ENCODE measurements at regions not wholly inside any gene's neighbourhood (a gene's known extent, or its start where the extent isn't known, plus 50 kb on each side); places are given as distances from the start of the nearest gene placed in this dataset.
"Not testable (repeated sequence)": the region's sequence is repeated elsewhere in the genome, so short reads cannot be mapped to it uniquely, and the experiment has no call there.

GRCh38 chr6:85191656-85192055 lies 258.2 kb upstream of the NT5E start:
- no peak for DNase-seq

DNA sequence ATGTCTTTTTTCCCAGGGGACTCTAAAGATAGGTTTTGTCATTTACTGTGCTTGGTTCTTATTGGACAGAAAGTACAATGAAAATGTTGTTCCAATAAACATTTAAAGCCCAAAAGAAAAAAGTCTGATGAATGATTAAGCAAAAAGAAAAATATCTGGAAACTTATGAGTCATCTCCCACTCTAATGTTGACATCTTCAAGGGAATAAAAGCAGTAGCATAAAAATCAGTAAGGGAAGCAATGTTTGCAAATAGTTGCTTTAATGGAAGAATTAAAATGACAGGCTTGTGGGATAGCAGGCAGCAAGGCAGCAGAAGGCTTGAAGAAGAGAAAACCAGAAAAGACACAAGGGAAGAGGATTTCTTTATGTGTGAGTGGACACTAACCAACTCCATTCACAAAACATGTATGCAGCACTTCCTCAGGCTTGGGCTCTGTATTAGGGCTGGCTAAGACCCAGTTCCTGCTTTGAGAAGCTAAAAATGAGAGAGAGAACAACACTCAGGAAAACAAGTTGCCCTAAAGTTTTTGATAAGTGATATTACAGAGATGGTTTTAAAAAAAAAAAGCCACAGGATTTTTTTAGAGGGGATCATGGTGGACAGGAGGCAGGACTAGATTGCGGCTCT lies 263.2 kb upstream of the NT5E start:
- DNase-seq: no peak

DNA sequence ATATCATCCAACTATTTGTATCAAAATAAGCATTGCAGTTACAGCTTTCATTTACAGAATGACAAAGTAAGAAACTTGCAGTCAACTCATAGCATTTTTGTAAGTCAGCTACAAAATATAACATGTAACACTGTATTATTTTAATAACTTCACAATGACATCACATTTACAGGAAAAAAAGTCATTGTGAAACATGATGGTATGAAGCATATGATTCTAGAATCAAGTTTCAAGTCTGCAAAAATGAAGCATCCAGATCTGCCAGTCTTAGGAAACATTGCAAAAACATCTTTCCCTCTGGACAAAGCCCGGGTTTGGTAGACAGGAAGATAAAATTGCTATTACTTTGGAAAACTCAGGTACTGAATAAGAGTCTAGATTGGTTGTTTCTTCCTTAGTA lies 263.9 kb upstream of the NT5E start:
- no peak for DNase-seq

DNA sequence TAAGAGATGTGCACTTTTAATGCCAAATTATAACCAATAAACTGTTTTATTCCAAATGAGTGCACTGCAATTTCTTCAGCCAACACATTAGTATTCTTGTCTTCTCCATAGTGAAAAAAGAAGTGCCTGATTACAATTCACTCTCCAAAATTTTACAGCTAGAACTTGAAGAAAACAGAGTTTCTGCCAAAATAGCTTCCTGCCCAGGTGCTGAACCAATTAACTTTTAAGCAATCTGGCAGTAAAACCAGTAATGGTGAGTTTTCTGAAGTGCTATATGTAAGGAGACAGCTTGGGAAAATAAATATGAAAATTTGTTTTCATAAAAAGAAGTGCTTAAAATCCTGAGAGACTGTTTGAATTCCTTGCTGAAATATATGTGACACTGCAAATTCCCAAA lies 266.0 kb upstream of the NT5E start:
- no peak for DNase-seq

DNA sequence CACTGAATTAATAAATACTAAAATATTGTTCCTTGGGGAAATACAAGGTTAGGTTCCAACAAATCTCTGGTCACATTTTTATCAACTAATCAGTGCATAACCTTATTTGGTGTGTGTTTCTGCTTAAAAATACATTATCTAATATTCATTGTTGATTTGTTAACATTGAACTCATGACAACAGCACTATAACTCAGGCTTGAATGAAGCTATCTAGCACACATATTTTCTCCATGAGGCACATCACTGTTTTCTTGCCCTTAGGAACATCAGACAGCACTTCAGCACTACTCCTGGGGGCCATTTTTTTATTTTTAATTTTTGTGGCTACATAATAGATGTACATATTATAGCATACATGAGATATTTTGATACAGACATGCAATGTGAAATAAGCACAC lies 277.2 kb upstream of the NT5E start:
- no peak for DNase-seq

DNA sequence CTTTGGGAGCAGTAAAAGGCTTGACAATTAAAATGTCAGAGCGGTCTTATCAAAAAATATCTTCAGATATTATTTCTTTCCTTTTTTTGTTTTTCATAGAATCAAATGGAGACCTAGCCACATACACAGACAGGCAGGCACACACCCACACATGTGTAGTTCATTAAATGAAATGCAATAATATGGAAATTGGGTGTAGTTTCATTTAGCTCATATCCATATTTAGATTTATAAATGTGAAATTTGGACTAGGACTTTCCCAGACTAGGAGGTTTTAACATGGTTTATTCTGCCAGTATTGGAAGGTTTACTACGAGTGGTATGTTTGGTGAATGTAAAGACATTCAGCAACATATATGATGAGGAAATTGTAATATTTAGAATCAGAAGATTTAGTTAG lies 277.7 kb upstream of the NT5E start:
- no peak for DNase-seq

DNA sequence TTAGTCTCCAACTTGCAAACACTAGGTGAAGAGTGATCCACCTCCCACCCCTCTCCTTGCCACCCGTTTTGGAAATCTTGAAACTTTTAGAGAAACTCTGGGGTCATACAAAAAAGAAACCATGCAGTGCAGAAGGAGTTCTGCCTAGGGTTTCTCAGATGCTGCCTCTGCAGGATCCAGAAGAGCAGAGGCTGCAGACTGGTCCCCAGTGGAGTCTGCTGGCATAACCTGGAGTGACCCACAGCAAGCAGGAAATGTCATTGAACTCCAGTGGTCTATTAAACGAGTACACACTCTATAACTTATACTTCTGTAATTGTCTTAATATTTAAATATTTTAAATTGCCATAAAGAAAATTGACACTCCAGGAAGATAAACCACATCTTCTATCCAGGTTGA lies 280.7 kb upstream of the NT5E start:
- DNase-seq: no peak

- no peak for DNase-seq
Observed at GRCh38 chr6:85168146-85168545, 281.7 kb upstream of the NT5E start.

- no peak for DNase-seq
Observed at GRCh38 chr6:85166114-85166741, 283.7 kb upstream of the NT5E start.

- no peak for DNase-seq
Observed at GRCh38 chr6:85163156-85164080, 286.5 kb upstream of the NT5E start.

- no peak for DNase-seq
Observed at GRCh38 chr6:85157311-85157710, 292.6 kb upstream of the NT5E start.

GRCh38 chr6:85143676-85144075 lies 306.2 kb upstream of the NT5E start:
- no peak for DNase-seq

GRCh38 chr6:85137865-85138264 lies 312.0 kb upstream of the NT5E start:
- no peak for DNase-seq

- no peak for DNase-seq
Observed at GRCh38 chr6:85136310-85136709, 313.6 kb upstream of the NT5E start.

DNA sequence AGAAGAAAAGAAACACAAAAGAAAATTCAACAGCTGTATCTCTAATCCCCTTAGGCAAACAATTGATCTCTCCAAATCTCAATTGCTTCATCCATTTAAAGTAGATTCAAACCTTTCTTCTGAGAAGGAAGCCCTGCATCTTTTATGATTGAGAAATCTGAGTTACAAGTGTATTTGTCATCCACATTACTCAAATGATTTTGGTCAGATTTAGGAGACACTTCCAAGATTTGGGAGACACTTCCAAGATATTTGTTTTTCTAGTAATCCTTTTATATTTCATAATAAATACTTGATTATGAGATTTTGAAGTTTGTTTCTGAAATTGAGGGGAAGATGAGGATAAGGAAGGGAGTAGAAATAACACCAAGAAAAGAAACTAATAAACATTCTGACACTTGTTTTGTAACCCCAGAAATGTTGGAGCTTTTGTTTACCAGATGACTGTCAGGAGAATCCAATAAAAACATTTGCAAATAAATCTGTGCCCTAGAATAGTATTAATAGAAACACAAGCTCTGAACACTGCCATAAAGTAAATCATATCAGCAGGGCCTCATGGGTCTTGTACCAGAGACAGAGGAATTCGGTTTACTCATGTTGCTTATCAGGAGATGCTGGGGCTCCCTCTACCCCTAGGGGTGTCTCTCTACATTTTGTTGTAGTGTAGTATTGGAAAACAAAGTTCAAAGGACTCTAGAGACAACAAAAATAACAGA lies 314.3 kb upstream of the NT5E start:
- DNase-seq: no peak

DNA sequence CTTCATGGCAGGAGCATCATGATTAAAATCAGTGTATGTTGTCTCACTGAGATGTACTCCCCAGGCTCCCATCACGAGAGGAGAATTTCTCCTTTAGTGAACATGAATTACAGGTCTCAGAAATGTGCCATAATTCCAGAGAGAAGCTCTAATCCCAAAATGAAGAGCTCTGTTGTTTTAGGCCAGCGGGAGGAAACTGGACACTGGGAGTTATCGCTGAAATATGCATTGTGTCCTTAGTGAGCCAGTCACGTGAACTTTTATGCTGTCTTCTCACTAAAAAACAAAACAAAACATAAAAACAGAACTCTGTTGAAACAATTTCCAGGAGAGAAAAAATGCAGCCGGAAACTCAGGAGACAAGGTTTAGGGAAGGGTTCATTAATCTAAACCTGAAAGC lies 315.7 kb upstream of the NT5E start:
- no peak for DNase-seq

DNA sequence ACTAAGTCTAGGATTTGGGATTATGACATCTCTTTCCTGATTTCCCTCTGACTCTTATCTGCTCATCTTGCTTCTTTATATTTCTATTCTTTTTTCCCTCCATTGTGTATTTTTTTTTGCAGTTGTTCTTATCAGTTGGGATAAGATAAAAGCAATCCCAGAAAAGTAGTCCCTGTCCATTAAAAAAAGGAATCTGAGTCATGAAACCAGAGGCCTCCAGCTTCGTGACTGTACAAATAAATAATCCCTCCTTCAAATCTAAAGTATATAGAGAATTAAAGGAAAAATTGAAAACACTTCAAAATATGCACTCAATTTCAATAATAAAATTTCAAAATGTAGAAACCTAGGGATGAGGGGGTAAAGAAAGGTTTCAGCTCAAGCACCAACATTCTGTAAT lies 317.8 kb upstream of the NT5E start:
- DNase-seq: no peak

DNA sequence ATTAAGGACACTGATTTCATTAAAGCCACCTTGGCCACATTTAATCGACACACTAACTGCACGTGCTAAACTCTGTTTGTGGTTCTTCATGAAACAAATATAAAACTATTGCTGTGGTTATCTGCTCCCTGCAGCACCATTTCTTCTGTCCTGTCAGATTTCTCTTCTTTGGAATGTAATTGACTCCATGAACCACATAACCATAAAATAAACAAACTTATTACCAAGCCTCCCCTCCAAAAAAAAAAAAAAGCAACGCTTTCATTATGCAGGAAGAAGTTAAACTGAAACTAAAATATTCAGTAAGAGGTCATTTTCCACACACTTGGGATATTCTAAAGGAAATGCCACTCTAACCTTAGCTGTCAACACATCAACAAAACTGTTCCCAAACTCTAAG lies 319.1 kb upstream of the NT5E start:
- DNase-seq: no peak

DNA sequence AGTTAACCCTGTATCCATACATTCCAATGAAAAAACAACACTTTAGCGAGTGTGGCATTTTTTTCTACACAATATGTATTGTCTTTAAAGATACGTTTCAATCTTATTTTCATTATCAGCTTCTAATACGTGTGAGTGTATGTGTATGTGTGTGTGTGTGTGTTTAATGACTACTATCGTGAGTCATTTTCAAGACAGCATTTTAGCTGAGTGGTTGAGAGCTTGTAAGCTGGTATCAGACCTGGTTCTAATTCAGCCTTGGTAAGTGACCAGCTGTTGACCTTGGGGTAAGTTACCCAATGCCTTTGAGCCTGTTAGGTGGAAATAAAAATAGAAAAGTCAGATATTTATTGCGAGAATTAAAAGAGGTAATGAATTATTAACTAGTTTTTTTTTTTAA lies 320.0 kb upstream of the NT5E start:
- no peak for DNase-seq

DNA sequence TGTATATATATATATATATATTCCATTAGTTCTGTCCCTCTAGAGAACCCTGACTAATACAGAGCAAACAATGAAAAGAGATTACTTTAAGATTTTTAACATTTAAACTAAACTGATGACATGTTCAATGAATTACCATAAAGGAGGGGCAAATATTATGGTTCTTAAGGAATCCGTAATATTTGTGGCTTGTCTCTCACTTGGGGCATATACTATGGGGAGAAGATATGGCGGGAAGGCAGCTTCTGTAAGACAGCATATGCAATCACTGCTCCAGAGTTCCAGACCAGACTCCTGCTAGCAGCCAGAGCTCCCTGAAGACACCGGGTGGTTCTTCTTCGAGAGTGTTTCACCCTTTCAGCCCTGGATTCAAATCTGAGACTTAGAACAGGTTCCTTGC lies 321.1 kb upstream of the NT5E start:
- DNase-seq: no peak

DNA sequence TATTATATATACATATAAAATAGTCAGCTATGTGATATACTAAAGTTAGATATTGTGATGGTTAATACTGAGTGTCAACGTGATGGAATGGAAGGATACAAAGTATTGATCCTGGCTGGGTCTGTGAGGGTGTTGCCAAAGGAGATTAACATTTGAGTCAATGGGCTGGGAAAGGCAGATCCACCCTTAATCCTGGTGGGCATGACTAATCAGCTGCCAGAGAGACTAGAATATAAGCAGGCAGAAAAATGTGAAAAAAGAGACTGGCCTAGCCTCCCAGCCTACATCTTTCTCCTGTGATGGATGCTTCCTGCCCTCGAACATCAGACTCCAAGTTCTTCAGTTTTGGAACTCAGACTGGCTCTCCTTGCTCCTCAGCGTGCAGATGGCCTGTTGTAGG lies 321.6 kb upstream of the NT5E start:
- not testable (repeated sequence) for DNase-seq

DNA sequence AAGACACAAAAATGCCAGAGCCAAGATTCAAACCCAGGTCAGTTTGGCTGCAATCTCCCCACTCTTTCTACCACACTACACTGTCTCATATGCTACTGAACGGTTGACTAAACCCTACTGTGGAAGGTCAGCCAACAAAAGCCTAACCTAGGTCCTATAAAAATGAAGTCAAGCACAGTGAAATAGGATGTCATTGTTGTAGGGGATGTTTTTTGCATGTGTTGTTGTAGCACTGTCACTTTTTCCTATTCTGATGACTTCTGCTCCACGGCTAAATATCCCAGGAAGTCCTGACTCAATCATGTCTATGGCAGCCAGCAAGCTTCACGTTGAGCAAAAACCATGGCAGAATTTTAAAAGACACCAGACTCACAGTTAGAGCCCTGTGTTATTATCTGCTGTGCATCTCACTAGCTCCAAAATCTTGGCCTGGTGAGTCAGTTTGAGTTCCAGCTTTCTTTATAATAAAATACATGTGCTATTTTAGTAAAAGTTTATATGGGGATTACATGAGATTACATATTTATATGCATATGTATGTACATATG lies 322.1 kb upstream of the NT5E start:
- no peak for DNase-seq

- no peak for DNase-seq
Observed at GRCh38 chr6:85127168-85127498, 322.8 kb upstream of the NT5E start.
